ENCODE measurements at regions not wholly inside any gene's neighbourhood (a gene's known extent, or its start where the extent isn't known, plus 50 kb on each side); places are given as distances from the start of the nearest gene placed in this dataset.

DNA sequence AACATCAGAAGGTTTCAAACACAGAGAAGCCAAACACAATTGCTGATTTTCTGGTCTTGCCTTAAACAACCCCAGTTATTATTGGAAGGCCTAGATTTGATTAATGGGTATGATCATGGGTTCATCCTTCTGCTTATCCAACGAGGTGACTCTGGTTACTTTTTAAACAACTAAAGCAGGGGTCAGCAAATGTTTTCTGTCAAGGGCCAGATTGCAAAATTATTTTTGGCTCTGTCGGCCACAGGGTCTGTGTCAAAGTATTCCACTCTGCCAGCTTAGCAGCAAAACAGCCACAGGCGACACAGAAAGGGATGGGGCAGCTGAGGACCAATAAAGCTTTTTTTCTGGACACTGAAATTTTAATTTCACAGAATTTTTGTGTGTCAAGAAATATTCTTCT lies 249.1 kb upstream of the STS start:
- H2AFZ ChIP-seq: no peak overlapping the region
- WGBS, 2 experiments (ENCODE audit: low coverage in 1 of 2, low lambda C conversion rate in 2 of 2, missing lambda C conversion rate in 2 of 2): 2 to 9% methylated on average over 3 of the region's 3 CpGs
- H3K4me2 ChIP-seq (ENCODE audit: unreplicated experiment): no peak overlapping the region
- H3F3A ChIP-seq (ENCODE audit: insufficient read depth): no peaks in the 10 kb centered on the region
- DNase-seq: no peak
- no peaks in the 10 kb centered on the region for H3K27me3 ChIP-seq (replicated peaks; ENCODE audit: insufficient read depth)
- no peaks in the 10 kb centered on the region for H3K9me2 ChIP-seq (ENCODE audit: insufficient read depth)
- no peaks in the 10 kb centered on the region for H3K4me1 ChIP-seq (ENCODE audit: insufficient read depth)
- no peak overlapping the region for H3K9ac ChIP-seq
- H3K27ac ChIP-seq: no peak overlapping the region
- no peak overlapping the region for H3K4me3 ChIP-seq
- no peaks in the 10 kb centered on the region for H3K36me3 ChIP-seq (ENCODE audit: low read depth)
- TF ChIP-seq EZH2phosphoT487 (IDR thresholded peaks at IDR 0.05; ENCODE audit: insufficient read depth, low read depth): no peak
- no peak for TF ChIP-seq EZH2 (IDR thresholded peaks at IDR 0.05; ENCODE audit: insufficient read depth, poor library complexity, severe bottlenecking)
- no peaks in the 10 kb centered on the region for H3K79me2 ChIP-seq (ENCODE audit: insufficient read depth)
- in situ Hi-C loops (cut with MboI): no loop called here
- H3K9me3 ChIP-seq (ENCODE audit: low read depth): no peaks in the 10 kb centered on the region
- H4K20me1 ChIP-seq (ENCODE audit: insufficient read depth): no peaks in the 10 kb centered on the region

DNA sequence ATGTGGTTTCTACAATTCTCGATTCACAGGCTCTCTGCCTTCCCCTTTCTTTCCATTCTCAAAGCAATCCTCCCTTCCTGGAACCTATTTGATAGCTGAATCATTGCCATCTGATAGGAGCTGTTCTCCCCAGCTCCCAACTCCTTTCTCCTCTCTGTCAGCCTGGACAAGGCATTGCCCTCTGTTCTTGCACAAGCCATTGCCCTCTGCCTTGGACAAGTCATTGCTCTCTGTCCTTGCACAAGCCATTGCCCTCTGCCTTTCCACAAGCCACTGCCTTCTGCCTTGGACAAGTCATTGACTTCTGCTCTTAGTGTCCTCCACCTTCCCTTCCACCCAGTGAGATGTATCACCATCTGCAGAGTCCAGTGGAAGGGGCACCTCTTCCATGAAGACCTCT lies 256.1 kb upstream of the STS start:
- no peak overlapping the region for H3K4me3 ChIP-seq
- in situ Hi-C loops (cut with MboI): no loop called here
- H3K79me2 ChIP-seq (ENCODE audit: insufficient read depth): no peaks in the 10 kb centered on the region
- no peaks in the 10 kb centered on the region for H3K4me1 ChIP-seq (ENCODE audit: insufficient read depth)
- H3K27ac ChIP-seq: no peak overlapping the region
- H3K27me3 ChIP-seq (replicated peaks; ENCODE audit: insufficient read depth): no peaks in the 10 kb centered on the region
- H4K20me1 ChIP-seq (ENCODE audit: insufficient read depth): no peaks in the 10 kb centered on the region
- H3K9me2 ChIP-seq (ENCODE audit: insufficient read depth): no peaks in the 10 kb centered on the region
- 6 to 38% methylated on average over 1 of the region's 1 CpG for WGBS, 2 experiments (ENCODE audit: low coverage in 1 of 2, low lambda C conversion rate in 2 of 2, missing lambda C conversion rate in 2 of 2)
- no peaks in the 10 kb centered on the region for H3F3A ChIP-seq (ENCODE audit: insufficient read depth)
- H2AFZ ChIP-seq: no peak overlapping the region
- no peaks in the 10 kb centered on the region for H3K9me3 ChIP-seq (ENCODE audit: low read depth)
- no peak overlapping the region for H3K9ac ChIP-seq
- DNase-seq: no peak
- TF ChIP-seq EZH2phosphoT487 (IDR thresholded peaks at IDR 0.05; ENCODE audit: insufficient read depth, low read depth): no peak
- no peak for TF ChIP-seq EZH2 (IDR thresholded peaks at IDR 0.05; ENCODE audit: insufficient read depth, poor library complexity, severe bottlenecking)
- H3K36me3 ChIP-seq (ENCODE audit: low read depth): no peaks in the 10 kb centered on the region
- H3K4me2 ChIP-seq (ENCODE audit: unreplicated experiment): no peak overlapping the region

DNA sequence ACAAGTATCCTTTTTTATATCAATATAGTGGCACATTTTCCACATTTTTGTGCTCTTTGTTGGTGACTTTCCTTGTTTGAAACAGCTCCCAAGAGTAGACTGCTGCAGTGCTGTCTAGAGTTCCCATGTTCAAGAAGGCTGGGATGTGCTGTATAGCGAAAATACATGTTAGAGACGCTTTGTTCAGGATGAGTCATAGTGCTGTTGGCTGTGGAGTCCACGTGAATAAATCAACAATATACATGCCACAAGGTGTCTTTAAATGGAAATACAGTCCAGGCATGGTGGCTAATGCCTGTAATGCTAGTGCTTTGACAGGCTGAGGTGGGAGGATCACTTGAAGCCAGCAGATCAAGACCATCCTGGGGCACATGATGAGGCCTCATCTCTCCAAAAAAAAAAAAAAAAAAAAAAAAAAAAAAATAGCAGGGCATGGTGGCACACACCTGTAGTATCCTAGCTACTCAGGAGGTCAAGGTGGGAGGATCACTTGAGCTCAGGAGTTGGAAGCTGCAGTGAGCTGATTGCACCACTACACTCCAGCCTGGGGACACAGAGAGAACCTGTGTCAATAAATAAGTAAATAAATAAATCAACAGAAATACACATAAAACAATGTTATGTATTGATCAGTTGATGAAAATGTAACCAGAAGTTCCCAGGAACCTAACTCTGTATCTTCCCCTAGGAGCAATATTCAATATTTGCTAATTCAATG lies 256.8 kb upstream of the STS start:
- Histone ChIP-seq H3K27me3 (replicated peaks; ENCODE audit: insufficient read depth) (no peaks in the 10 kb centered on the region), H3K79me2 (ENCODE audit: insufficient read depth) (no peaks in the 10 kb centered on the region), H3K9ac (no peak overlapping the region), H2AFZ (no peak overlapping the region), H3K4me3 (no peak overlapping the region), H3K36me3 (ENCODE audit: low read depth) (no peaks in the 10 kb centered on the region), H3F3A (ENCODE audit: insufficient read depth) (no peaks in the 10 kb centered on the region), H3K9me2 (ENCODE audit: insufficient read depth) (no peaks in the 10 kb centered on the region), H3K9me3 (ENCODE audit: low read depth) (no peaks in the 10 kb centered on the region), H4K20me1 (ENCODE audit: insufficient read depth) (no peaks in the 10 kb centered on the region), H3K4me1 (ENCODE audit: insufficient read depth) (no peaks in the 10 kb centered on the region), H3K27ac (no peak overlapping the region), H3K4me2 (ENCODE audit: unreplicated experiment) (no peak overlapping the region)
- no peak for DNase-seq
- TF ChIP-seq EZH2 (IDR thresholded peaks at IDR 0.05; ENCODE audit: insufficient read depth, poor library complexity, severe bottlenecking): no peak
- no peak for TF ChIP-seq EZH2phosphoT487 (IDR thresholded peaks at IDR 0.05; ENCODE audit: insufficient read depth, low read depth)
- WGBS, 2 experiments (ENCODE audit: low coverage in 1 of 2, low lambda C conversion rate in 2 of 2, missing lambda C conversion rate in 2 of 2): 54 to 74% methylated on average over 3 of the region's 3 CpGs
- in situ Hi-C loops (cut with MboI): no loop called here

DNA sequence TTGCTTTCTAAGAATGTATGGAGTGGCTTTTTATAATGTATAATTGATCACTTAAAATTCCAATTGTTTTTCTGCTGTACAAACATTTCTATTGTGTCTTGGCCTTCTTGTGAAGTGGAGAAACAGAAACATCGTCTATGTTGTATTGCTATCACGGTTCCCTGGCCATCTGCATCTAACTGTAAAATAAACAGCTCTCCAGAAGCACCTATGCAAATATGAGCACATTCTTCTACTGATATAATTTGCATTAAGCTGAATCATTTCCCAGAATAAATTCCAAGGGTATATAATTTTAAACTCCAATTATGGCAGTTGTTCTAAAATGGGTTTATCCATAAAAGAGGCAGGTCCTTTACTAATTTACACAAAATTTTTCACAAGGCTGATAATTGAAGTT lies 261.6 kb upstream of the STS start:
- no peaks in the 10 kb centered on the region for H3K27me3 ChIP-seq (replicated peaks; ENCODE audit: insufficient read depth)
- H3K9me2 ChIP-seq (ENCODE audit: insufficient read depth): no peaks in the 10 kb centered on the region
- no peak overlapping the region for H3K9ac ChIP-seq
- no peak for TF ChIP-seq EZH2phosphoT487 (IDR thresholded peaks at IDR 0.05; ENCODE audit: insufficient read depth, low read depth)
- no peak for TF ChIP-seq EZH2 (IDR thresholded peaks at IDR 0.05; ENCODE audit: insufficient read depth, poor library complexity, severe bottlenecking)
- no peak overlapping the region for H3K4me3 ChIP-seq
- no peaks in the 10 kb centered on the region for H4K20me1 ChIP-seq (ENCODE audit: insufficient read depth)
- in situ Hi-C loops (cut with MboI): no loop called here
- no peak overlapping the region for H2AFZ ChIP-seq
- DNase-seq: no peak
- no peaks in the 10 kb centered on the region for H3K9me3 ChIP-seq (ENCODE audit: low read depth)
- no peaks in the 10 kb centered on the region for H3F3A ChIP-seq (ENCODE audit: insufficient read depth)
- no peaks in the 10 kb centered on the region for H3K4me1 ChIP-seq (ENCODE audit: insufficient read depth)
- H3K4me2 ChIP-seq (ENCODE audit: unreplicated experiment): no peak overlapping the region
- no peaks in the 10 kb centered on the region for H3K36me3 ChIP-seq (ENCODE audit: low read depth)
- no peak overlapping the region for H3K27ac ChIP-seq
- H3K79me2 ChIP-seq (ENCODE audit: insufficient read depth): no peaks in the 10 kb centered on the region
- WGBS, 2 experiments (ENCODE audit: low coverage in 1 of 2, low lambda C conversion rate in 2 of 2, missing lambda C conversion rate in 2 of 2): 26 to 42% methylated on average over 2 of the region's 2 CpGs
